ENCODE measurements at regions not wholly inside any gene's neighbourhood (a gene's known extent, or its start where the extent isn't known, plus 50 kb on each side); places are given as distances from the start of the nearest gene placed in this dataset.

DNA sequence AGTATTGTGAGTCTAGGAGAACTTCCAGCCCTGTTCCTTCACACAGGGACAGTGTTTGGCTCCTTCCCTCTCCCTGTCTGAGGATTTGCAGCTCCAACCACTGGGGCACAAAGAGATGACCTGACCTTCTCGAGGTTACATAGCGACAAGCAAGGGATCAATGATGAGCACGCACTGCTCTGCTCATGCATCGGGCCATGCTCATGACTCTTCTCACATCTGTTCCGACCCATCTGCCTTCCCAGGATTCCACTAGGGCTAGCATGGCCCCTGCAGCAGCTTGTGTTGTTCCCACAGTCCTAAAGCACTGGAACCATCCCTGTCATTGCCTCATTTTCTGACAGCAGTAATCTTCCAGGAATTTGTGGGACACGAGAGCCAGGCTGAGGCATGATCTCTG lies 78.8 kb upstream of the ARHGAP28 start:
- H3K36me3 ChIP-seq = no peaks in the 10 kb centered on the region
- no peak for DNase-seq
- H3K4me1 ChIP-seq = no peaks in the 10 kb centered on the region
- no peak overlapping the region for H3K4me3 ChIP-seq
- no peaks in the 10 kb centered on the region for H3K9me3 ChIP-seq
- no peak for TF ChIP-seq POLR2A (IDR thresholded peaks at IDR 0.05)
- TF ChIP-seq, protein P1, sequence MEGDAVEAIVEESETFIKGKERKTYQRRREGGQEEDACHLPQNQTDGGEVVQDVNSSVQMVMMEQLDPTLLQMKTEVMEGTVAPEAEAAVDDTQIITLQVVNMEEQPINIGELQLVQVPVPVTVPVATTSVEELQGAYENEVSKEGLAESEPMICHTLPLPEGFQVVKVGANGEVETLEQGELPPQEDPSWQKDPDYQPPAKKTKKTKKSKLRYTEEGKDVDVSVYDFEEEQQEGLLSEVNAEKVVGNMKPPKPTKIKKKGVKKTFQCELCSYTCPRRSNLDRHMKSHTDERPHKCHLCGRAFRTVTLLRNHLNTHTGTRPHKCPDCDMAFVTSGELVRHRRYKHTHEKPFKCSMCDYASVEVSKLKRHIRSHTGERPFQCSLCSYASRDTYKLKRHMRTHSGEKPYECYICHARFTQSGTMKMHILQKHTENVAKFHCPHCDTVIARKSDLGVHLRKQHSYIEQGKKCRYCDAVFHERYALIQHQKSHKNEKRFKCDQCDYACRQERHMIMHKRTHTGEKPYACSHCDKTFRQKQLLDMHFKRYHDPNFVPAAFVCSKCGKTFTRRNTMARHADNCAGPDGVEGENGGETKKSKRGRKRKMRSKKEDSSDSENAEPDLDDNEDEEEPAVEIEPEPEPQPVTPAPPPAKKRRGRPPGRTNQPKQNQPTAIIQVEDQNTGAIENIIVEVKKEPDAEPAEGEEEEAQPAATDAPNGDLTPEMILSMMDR (IDR thresholded peaks at IDR 0.05) = no peak
- H3K27me3 ChIP-seq = no peaks in the 10 kb centered on the region
- no peak overlapping the region for H3K27ac ChIP-seq

DNA sequence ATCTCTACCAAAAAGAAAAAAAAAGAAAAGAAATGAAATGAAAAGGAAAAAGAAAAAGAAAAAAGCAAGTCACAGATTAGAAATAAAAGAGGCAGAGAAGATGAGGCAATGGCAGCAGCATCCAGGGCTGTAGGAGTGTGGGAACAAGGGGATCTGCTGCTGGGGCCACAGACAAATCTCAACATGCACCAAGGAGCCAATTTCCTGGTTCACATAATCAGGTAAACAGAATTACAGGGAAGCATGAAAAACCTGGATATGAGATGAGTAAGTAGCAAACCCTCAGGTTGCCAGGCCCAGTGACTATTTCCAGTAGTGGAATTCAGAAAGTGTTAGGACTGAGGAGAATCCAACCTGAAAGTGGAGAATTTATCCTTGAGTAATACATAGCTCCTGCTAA lies 77.4 kb upstream of the ARHGAP28 start:
- H3K36me3 ChIP-seq = no peaks in the 10 kb centered on the region
- DNase-seq = no peak
- no peaks in the 10 kb centered on the region for H3K9me3 ChIP-seq
- H3K27ac ChIP-seq = no peak overlapping the region
- no peaks in the 10 kb centered on the region for H3K4me1 ChIP-seq
- H3K27me3 ChIP-seq = no peaks in the 10 kb centered on the region
- H3K4me3 ChIP-seq = no peak overlapping the region
- TF ChIP-seq, protein P1 (IDR thresholded peaks at IDR 0.05) = no peak
- TF ChIP-seq POLR2A (IDR thresholded peaks at IDR 0.05) = no peak

DNA sequence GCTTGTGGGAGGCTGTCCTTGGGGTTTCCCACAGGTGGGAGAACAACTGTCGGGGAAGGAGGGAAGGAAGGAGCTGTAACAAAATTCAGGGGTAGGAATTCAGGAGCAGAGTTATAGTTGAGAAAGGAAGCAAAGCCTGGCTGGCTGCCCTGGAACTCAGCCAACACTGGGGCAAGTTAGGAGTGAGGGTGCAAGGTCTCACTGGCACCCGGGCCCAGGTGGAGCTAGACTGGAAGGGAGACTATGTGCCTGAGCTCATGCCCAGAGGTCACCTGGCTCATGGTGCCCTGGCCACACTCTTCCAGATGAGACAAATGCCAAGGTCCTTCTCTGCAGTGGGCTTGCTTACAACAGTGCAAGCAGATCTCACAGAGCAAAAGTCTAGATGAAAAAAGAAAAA lies 75.6 kb upstream of the ARHGAP28 start:
- no peaks in the 10 kb centered on the region for H3K9me3 ChIP-seq
- H3K27ac ChIP-seq = no peak overlapping the region
- TF ChIP-seq POLR2A (IDR thresholded peaks at IDR 0.05) = no peak
- TF ChIP-seq, protein P1 (IDR thresholded peaks at IDR 0.05) = no peak
- DNase-seq = no peak
- H3K4me1 ChIP-seq = no peaks in the 10 kb centered on the region
- H3K36me3 ChIP-seq = no peaks in the 10 kb centered on the region
- H3K4me3 ChIP-seq = no peak overlapping the region
- no peaks in the 10 kb centered on the region for H3K27me3 ChIP-seq

DNA sequence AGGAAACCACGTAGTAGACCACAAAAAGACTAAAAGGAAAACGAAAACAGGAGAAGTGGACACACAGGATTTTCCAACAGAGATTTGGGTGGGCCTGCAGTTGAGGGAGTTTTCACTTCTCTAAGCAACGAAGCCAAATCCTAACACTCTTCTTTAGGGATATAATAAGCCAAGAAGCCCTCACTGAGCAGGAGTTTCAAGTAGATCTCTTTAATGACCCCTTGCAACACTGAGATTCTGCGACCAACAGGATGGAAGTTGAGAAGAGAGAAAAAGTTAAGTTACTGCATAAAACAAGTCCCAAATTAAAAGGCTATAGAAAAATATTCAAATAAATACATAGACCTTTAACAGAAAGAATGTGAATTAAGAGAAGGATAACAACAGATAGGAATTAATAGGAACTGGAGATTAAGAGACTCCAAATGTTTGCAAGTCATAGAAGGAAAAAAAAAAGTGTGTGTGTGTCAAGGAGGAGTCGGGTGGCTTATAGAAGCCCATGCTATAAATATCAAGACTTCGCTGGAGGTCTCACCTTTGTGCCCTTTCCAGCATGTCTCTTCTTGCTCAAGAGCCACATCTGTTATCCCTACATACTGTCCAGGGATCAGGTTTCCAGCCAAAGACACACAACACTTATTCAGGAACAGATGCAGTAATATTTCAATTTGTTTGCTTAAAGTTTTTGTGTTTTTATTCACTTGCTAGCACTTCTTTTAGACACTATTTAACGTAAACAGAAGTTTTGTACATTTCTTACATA lies 69.4 kb upstream of the ARHGAP28 start:
- Histone ChIP-seq H3K27me3 (no peaks in the 10 kb centered on the region), H3K4me1 (no peaks in the 10 kb centered on the region), H3K4me3 (no peak overlapping the region), H3K36me3 (no peaks in the 10 kb centered on the region), H3K9me3 (no peaks in the 10 kb centered on the region), H3K27ac (no peak overlapping the region)
- DNase-seq = no peak
- TF ChIP-seq, protein P1 (IDR thresholded peaks at IDR 0.05) = no peak
- TF ChIP-seq POLR2A (IDR thresholded peaks at IDR 0.05) = no peak

DNA sequence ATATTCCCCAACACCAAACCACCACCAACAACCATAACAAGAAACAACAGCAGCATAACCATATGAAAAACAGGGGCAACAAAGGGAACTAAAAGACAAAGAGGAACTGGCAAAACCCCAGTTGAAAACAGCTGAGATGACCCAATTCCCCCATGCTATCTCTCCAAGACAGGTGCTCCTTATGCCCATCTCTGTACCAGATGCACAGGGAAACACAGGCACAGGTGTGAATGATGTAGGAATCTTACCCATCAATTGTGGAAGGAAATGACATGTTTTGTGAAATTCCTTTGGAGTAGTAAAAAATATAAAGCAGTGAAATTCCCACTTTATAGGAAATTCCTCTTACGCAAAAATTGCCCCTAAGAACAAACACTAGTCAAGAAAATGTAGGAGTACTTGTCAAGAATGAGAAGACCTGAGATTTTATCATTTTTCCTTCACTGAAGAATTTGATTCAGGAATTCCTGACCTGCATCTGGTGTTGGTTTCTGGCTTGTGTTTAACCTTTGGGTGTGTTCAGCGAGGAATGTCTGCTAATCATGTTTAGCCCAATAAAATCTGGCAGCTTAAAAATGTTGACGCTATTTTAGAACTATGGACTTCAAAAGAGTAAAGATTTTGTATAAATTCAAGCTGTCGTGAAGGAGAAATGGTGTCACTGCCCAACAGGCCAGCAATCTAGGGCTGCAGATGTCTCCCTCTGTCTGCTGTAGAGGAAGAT lies 67.7 kb upstream of the ARHGAP28 start:
- no peaks in the 10 kb centered on the region for H3K9me3 ChIP-seq
- no peaks in the 10 kb centered on the region for H3K4me1 ChIP-seq
- H3K4me3 ChIP-seq = no peak overlapping the region
- no peak overlapping the region for H3K27ac ChIP-seq
- no peaks in the 10 kb centered on the region for H3K36me3 ChIP-seq
- DNase-seq = no peak
- H3K27me3 ChIP-seq = no peaks in the 10 kb centered on the region
- no peak for TF ChIP-seq POLR2A (IDR thresholded peaks at IDR 0.05)
- TF ChIP-seq, protein P1 (IDR thresholded peaks at IDR 0.05) = no peak
